ENCODE measurements at regions not wholly inside any gene's neighbourhood (a gene's known extent, or its start where the extent isn't known, plus 50 kb on each side); places are given as distances from the start of the nearest gene placed in this dataset.

DNA sequence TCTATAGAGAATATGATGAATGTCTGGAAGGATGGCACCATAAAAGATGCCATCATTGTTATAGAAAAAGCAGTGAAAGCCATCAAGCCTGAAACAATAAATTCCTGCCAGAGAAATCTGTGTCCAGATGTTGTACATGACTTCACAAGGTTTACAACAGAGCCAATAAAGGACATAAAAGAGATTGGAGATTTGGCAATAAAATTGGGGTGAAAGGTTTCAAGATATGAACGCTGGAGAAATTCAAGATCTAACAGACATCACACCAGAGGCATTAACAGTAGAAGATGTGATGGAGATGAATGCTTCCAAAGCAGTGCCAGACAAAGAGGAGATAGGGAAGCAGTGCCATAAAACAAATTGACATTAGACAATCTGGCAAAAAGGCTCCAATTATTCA is 518.8 kb upstream of the ACVR2A start:
- intact Hi-C loops (cut with micrococcal nuclease), result no loop called here
- Histone ChIP-seq H3K36me3 (ENCODE audit: control insufficient read depth in 1 of 2, insufficient read depth in 2 of 2, low read length in 2 of 2) (no peaks in the 10 kb centered on the region), H3K4me3 (replicated peaks in 1 of 2; ENCODE audit: low read depth in 1 of 2, low read length in 2 of 2) (no peak overlapping the region), H3K27me3 (ENCODE audit: insufficient read depth, low read length) (no peaks in the 10 kb centered on the region), H3K4me1 (ENCODE audit: control insufficient read depth in 1 of 2, insufficient read depth in 2 of 2, low read length in 2 of 2) (no peaks in the 10 kb centered on the region), H3K9me2 (ENCODE audit: insufficient read depth) (no peaks in the 10 kb centered on the region), H3K79me2 (ENCODE audit: insufficient read depth, low read length) (no peaks in the 10 kb centered on the region), H3K9me3 (ENCODE audit: control insufficient read depth in 1 of 2, insufficient read depth in 1 of 2, low read depth in 1 of 2, low read length in 2 of 2) (peaks cover 0 to 3% of the 10 kb centered on the region in 2 experiments; a peak in 1 of 4 replicates), H3K9ac (ENCODE audit: low read length) (no peak overlapping the region), H2AFZ (ENCODE audit: low read depth, low read length, poor library complexity, severe bottlenecking) (no peak overlapping the region), H4K20me1 (ENCODE audit: insufficient read depth) (no peaks in the 10 kb centered on the region), H3K27ac (ENCODE audit: low read depth, low read length) (no peak overlapping the region), H3K4me2 (ENCODE audit: low read length) (no peak overlapping the region)
- no peak for DNase-seq (ENCODE audit: low read depth, low spot score)
- TF ChIP-seq TCF7L2 (IDR thresholded peaks at IDR 0.05; ENCODE audit: borderline replicate concordance, extremely low read depth, insufficient read depth, insufficient read length), result no peak
- no peak for TF ChIP-seq ELF1 (IDR thresholded peaks at IDR 0.05; ENCODE audit: borderline replicate concordance, low read depth)
- TF ChIP-seq, protein P1, sequence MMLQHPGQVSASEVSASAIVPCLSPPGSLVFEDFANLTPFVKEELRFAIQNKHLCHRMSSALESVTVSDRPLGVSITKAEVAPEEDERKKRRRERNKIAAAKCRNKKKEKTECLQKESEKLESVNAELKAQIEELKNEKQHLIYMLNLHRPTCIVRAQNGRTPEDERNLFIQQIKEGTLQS (IDR thresholded peaks at IDR 0.05), result no peak
- TF ChIP-seq, protein P2, sequence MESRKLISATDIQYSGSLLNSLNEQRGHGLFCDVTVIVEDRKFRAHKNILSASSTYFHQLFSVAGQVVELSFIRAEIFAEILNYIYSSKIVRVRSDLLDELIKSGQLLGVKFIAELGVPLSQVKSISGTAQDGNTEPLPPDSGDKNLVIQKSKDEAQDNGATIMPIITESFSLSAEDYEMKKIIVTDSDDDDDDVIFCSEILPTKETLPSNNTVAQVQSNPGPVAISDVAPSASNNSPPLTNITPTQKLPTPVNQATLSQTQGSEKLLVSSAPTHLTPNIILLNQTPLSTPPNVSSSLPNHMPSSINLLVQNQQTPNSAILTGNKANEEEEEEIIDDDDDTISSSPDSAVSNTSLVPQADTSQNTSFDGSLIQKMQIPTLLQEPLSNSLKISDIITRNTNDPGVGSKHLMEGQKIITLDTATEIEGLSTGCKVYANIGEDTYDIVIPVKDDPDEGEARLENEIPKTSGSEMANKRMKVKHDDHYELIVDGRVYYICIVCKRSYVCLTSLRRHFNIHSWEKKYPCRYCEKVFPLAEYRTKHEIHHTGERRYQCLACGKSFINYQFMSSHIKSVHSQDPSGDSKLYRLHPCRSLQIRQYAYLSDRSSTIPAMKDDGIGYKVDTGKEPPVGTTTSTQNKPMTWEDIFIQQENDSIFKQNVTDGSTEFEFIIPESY (IDR thresholded peaks at IDR 0.05; ENCODE audit: extremely low read depth, insufficient replicate concordance, low read length), result no peak
- no peak for TF ChIP-seq RAD21 (IDR thresholded peaks at IDR 0.05; ENCODE audit: low read depth)
- TF ChIP-seq, protein P3, sequence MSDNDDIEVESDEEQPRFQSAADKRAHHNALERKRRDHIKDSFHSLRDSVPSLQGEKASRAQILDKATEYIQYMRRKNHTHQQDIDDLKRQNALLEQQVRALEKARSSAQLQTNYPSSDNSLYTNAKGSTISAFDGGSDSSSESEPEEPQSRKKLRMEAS (IDR thresholded peaks at IDR 0.05), result no peak
- no peak for TF ChIP-seq SIN3A (IDR thresholded peaks at IDR 0.05; ENCODE audit: low read depth)
- no peak for TF ChIP-seq CBX3 (IDR thresholded peaks at IDR 0.05; ENCODE audit: low read depth)
- no peak for TF ChIP-seq YY1 (IDR thresholded peaks at IDR 0.05; ENCODE audit: extremely low read depth, insufficient replicate concordance, low read depth, low read length)
- TF ChIP-seq, protein P4, sequence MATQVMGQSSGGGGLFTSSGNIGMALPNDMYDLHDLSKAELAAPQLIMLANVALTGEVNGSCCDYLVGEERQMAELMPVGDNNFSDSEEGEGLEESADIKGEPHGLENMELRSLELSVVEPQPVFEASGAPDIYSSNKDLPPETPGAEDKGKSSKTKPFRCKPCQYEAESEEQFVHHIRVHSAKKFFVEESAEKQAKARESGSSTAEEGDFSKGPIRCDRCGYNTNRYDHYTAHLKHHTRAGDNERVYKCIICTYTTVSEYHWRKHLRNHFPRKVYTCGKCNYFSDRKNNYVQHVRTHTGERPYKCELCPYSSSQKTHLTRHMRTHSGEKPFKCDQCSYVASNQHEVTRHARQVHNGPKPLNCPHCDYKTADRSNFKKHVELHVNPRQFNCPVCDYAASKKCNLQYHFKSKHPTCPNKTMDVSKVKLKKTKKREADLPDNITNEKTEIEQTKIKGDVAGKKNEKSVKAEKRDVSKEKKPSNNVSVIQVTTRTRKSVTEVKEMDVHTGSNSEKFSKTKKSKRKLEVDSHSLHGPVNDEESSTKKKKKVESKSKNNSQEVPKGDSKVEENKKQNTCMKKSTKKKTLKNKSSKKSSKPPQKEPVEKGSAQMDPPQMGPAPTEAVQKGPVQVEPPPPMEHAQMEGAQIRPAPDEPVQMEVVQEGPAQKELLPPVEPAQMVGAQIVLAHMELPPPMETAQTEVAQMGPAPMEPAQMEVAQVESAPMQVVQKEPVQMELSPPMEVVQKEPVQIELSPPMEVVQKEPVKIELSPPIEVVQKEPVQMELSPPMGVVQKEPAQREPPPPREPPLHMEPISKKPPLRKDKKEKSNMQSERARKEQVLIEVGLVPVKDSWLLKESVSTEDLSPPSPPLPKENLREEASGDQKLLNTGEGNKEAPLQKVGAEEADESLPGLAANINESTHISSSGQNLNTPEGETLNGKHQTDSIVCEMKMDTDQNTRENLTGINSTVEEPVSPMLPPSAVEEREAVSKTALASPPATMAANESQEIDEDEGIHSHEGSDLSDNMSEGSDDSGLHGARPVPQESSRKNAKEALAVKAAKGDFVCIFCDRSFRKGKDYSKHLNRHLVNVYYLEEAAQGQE (IDR thresholded peaks at IDR 0.05; ENCODE audit: low read depth), result no peak
- TF ChIP-seq SRF (IDR thresholded peaks at IDR 0.05; ENCODE audit: low read depth), result no peak
- TF ChIP-seq JUND (IDR thresholded peaks at IDR 0.05), result no peak
- no peak for TF ChIP-seq POLR2AphosphoS5 (IDR thresholded peaks at IDR 0.05; ENCODE audit: low read depth, low read length)
- no peak for TF ChIP-seq ZNF274 (IDR thresholded peaks at IDR 0.05; ENCODE audit: low read depth, low read length)
- TF ChIP-seq FOSL1 (IDR thresholded peaks at IDR 0.05; ENCODE audit: low read depth), result no peak
- TF ChIP-seq CEBPB (IDR thresholded peaks at IDR 0.05; ENCODE audit: low read depth), result no peak
- no peak for TF ChIP-seq EZH2phosphoT487 (IDR thresholded peaks at IDR 0.05; ENCODE audit: borderline replicate concordance)
- no peak for TF ChIP-seq SP1 (IDR thresholded peaks at IDR 0.05; ENCODE audit: low read depth)
- ATAC-seq, result no peak
- BruUV-seq (replicated peaks), result no TSS peak
- ChIA-PET RAD21 (ENCODE audit: low non-redundant PET in 1 of 2, low total read pairs in 2 of 2, uncharacterized antibody in 2 of 2, unreplicated experiment in 2 of 2) (no interaction called here), POLR2A (no interaction called here), CTCF (no interaction called here)
